ENCODE measurements at regions not wholly inside any gene's neighbourhood (a gene's known extent, or its start where the extent isn't known, plus 50 kb on each side); places are given as distances from the start of the nearest gene placed in this dataset.

DNA sequence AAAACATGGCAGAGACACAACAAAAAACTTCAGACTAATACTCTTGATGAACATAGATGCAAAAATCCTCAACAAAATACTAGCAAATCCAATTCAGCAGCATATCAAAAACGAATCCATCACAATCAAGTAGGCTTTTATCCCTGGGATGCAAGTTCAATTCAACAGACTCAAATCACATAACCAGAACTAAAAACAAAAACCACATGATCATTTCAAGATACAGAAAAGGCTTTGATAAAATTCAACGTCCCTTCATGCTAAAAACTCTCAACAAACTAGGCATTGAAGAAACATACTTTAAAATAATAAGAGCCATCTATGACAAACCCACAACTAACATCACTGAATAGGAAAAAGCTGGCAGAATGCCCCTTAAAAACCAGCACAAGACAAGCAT, 93.6 kb downstream of the TUSC1 start:
- no peak overlapping the region for H3K4me3 ChIP-seq

DNA sequence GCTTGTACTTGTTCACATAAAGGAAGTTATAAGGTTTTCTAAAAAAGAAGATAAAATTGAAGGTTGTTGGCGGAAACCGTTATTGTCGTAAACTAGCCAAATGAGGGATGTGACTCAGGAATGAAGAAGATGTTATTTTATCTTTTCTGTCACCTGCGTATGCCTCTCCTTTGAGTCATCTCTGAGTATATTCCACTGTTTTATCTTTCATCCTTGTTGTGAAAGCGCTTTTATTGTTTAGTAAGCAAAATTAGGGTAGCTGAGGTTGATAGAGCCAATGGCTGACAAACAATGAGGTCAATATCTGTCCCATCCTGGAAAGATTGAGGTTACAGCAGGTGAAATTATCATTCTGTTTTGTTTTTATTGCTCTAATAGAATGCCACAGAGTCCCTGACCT, 105.0 kb downstream of the TUSC1 start:
- H3K27ac ChIP-seq: no peak overlapping the region
- no peaks in the 10 kb centered on the region for H3K36me3 ChIP-seq (replicated peaks in 1 of 2)
- WGBS, 4 donors: 80 to 84% (median 82%) methylated on average over 5 of the region's 5 CpGs
- TF ChIP-seq POLR2A (IDR thresholded peaks at IDR 0.05): no peak
- TF ChIP-seq, protein P1, sequence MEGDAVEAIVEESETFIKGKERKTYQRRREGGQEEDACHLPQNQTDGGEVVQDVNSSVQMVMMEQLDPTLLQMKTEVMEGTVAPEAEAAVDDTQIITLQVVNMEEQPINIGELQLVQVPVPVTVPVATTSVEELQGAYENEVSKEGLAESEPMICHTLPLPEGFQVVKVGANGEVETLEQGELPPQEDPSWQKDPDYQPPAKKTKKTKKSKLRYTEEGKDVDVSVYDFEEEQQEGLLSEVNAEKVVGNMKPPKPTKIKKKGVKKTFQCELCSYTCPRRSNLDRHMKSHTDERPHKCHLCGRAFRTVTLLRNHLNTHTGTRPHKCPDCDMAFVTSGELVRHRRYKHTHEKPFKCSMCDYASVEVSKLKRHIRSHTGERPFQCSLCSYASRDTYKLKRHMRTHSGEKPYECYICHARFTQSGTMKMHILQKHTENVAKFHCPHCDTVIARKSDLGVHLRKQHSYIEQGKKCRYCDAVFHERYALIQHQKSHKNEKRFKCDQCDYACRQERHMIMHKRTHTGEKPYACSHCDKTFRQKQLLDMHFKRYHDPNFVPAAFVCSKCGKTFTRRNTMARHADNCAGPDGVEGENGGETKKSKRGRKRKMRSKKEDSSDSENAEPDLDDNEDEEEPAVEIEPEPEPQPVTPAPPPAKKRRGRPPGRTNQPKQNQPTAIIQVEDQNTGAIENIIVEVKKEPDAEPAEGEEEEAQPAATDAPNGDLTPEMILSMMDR (IDR thresholded peaks at IDR 0.05): no peak
- intact Hi-C loops (cut with DNase I): no loop called here
- no peaks in the 10 kb centered on the region for H3K4me1 ChIP-seq (replicated peaks in 1 of 2)
- no peak for DNase-seq
- H3K4me3 ChIP-seq: no peak overlapping the region
- H3K27me3 ChIP-seq: no peaks in the 10 kb centered on the region
- no peaks in the 10 kb centered on the region for H3K9me3 ChIP-seq (replicated peaks in 1 of 3)

More for the DNA sequence above, 93.6 kb downstream of the TUSC1 start:
- Histone ChIP-seq H3K36me3 (replicated peaks in 1 of 2) (no peaks in the 10 kb centered on the region), H3K27ac (no peak overlapping the region), H3K9me3 (replicated peaks in 1 of 3) (no peaks in the 10 kb centered on the region), H3K27me3 (no peaks in the 10 kb centered on the region), H3K4me1 (replicated peaks in 1 of 2) (no peaks in the 10 kb centered on the region)
- 69 to 83% (median 76%) methylated on average over 2 of the region's 2 CpGs for WGBS, 4 donors
- TF ChIP-seq, protein P1 (IDR thresholded peaks at IDR 0.05): no peak
- no peak for TF ChIP-seq POLR2A (IDR thresholded peaks at IDR 0.05)
- DNase-seq: no peak
- intact Hi-C loops (cut with DNase I): no loop called here

DNA sequence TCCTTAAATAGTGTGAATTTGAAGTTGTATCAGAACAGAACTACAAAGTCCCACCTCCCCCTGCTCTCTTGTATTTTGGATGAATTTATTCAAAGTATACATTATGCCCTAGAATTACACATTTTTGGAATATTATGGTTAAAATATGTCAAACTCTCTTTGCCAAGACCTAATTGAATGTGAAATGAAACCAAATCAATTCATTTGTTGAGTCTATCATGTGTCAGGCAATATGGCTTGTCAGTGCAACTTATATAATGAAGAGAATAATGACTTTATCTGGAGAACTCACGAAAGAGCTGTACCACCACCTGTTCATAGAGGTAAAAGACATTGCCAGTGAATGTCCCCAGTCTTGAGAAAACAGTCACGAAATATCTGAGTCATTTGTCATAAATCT, 106.8 kb downstream of the TUSC1 start:
- H3K27ac ChIP-seq: no peak overlapping the region
- TF ChIP-seq POLR2A (IDR thresholded peaks at IDR 0.05): no peak
- TF ChIP-seq, protein P1 (IDR thresholded peaks at IDR 0.05): no peak
- no peaks in the 10 kb centered on the region for H3K27me3 ChIP-seq
- H3K9me3 ChIP-seq (replicated peaks in 1 of 3): no peaks in the 10 kb centered on the region
- intact Hi-C loops (cut with DNase I): no loop called here
- no peak for DNase-seq
- H3K4me1 ChIP-seq (replicated peaks in 1 of 2): no peaks in the 10 kb centered on the region
- 70 to 76% (median 73%) methylated on average over 2 of the region's 2 CpGs for WGBS, 4 donors
- H3K36me3 ChIP-seq (replicated peaks in 1 of 2): no peaks in the 10 kb centered on the region
- H3K4me3 ChIP-seq: no peak overlapping the region

DNA sequence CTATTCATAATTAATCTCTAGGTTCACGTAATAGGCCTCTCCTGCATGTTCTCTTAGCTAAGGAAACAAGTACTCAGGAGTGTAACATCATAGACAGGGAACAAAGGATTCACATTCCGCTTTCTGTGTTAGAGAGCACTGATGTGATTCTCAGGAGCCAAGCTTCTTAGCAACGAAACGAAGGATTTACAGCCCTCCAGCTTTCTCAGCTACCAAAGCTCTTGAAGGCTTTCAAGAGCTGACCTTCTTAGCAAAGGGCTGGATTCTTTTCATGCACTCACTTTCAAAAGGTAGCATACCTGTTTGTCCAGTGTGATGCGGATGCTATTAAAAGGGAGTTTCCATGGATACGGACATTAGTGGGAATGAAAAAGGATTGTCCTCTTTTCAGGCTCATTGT, 107.4 kb downstream of the TUSC1 start:
- Histone ChIP-seq H3K27ac (no peak overlapping the region), H3K4me1 (replicated peaks in 1 of 2) (no peaks in the 10 kb centered on the region), H3K36me3 (replicated peaks in 1 of 2) (no peaks in the 10 kb centered on the region), H3K9me3 (replicated peaks in 1 of 3) (no peaks in the 10 kb centered on the region), H3K4me3 (no peak overlapping the region), H3K27me3 (no peaks in the 10 kb centered on the region)
- no peak for DNase-seq
- TF ChIP-seq, protein P1 (IDR thresholded peaks at IDR 0.05): no peak
- no peak for TF ChIP-seq POLR2A (IDR thresholded peaks at IDR 0.05)
- intact Hi-C loops (cut with DNase I): no loop called here
- 78 to 86% (median 84%) methylated on average over 6 of the region's 6 CpGs for WGBS, 4 donors
